Mucosa of stomach (tissue), 1 donor: ENCODE measurements at regions not wholly inside any gene's neighbourhood (a gene's known extent, or its start where the extent isn't known, plus 50 kb on each side); places are given as distances from the start of the nearest gene placed in this dataset.

Source experiments
- H3K27me3 ChIP-seq: one replicate; pipeline ENCODE4 v1.7.0; 2013; ENCODE audit warnings: mild to moderate bottlenecking, low read length; ENCODE audit not compliant: control insufficient read depth, insufficient read depth
- H3K36me3 ChIP-seq: one replicate; pipeline ENCODE4 v1.7.0; 2013; ENCODE audit warnings: low read length; ENCODE audit not compliant: control insufficient read depth, insufficient read depth
- H3K4me1 ChIP-seq: one replicate; pipeline ENCODE4 v1.7.0; 2013; ENCODE audit warnings: mild to moderate bottlenecking, low read length; ENCODE audit not compliant: control insufficient read depth, insufficient read depth
- H3K4me3 ChIP-seq: one replicate; pipeline ENCODE4 v1.7.0; 2013; ENCODE audit warnings: low read length
- H3K9ac ChIP-seq: one replicate; pipeline ENCODE4 v1.7.0; 2013; ENCODE audit warnings: mild to moderate bottlenecking, low read length, moderate library complexity
- H3K9me3 ChIP-seq: one replicate; pipeline ENCODE4 v1.7.0; 2013; ENCODE audit warnings: mild to moderate bottlenecking, low read length, moderate library complexity; ENCODE audit not compliant: control insufficient read depth
- donor health status: Pancreatic carcinoma.

DNA sequence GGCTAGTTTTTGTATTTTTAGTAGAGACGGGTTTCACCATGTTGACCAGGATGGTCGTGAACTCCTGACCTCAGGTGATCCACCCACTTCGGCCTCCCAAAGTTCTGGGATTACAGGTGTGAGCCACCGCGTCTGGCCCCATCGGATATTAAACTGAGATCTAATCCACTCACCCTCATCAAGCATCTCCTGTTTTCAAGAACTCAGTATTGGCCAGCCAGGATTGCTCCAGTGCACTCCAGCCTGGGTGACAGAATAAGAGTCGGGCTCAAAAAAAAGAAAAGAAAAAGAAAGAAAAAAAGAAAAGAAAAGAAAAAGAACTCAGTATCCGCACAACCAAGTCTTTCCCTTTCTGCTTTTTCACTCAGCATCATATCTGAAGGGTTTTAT, 167.6 kb downstream of the OR13H1 start:
- H3K9ac ChIP-seq: no peak overlapping the region
- H3K4me3 ChIP-seq: no peak overlapping the region
- H3K4me1 ChIP-seq: no peaks in the 10 kb centered on the region
- H3K9me3 ChIP-seq: no peaks in the 10 kb centered on the region
- H3K27me3 ChIP-seq: no peaks in the 10 kb centered on the region
- no peaks in the 10 kb centered on the region for H3K36me3 ChIP-seq

DNA sequence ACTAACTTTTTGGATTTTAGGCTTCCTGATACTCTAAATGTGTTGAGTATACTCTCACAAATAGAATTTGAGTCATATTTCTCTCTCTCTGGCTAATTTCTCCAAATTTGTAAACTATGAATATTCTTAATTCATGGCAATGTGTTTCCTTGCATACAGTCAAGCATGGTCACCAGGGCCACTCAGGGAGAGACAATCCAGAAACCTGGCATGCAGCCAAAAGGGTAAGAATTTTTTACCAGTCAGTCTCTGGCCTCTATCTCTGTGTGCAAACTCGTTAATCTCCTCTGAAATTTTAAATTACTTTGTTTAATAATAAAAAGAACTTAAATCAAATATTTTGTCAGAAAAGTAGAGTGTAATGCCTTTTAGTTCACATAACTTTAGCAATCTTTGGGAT, 179.8 kb downstream of the OR13H1 start:
- Histone ChIP-seq H3K9ac (no peak overlapping the region), H3K36me3 (no peaks in the 10 kb centered on the region), H3K9me3 (no peaks in the 10 kb centered on the region), H3K27me3 (no peaks in the 10 kb centered on the region), H3K4me3 (no peak overlapping the region), H3K4me1 (no peaks in the 10 kb centered on the region)

DNA sequence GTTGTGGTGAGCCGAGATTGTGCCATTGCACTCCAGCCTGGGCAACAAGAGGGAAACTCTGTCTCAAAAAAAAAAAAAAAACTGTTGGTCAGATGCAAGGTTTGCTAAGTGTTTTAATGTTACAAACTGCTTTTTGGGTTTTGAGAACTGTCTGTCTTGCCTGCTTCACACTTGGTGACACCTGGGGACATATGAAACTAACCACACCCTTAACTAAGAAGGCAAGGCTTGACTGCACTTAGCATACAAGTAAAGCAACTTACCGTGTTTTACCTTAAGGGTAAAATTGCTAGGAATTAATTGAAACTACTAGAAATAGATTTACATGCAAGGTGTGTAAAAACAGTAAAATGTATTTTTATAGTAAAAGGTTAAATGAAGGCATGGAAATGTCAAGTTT, 180.4 kb downstream of the OR13H1 start:
- Histone ChIP-seq H3K9ac (no peak overlapping the region), H3K9me3 (no peaks in the 10 kb centered on the region), H3K4me3 (no peak overlapping the region), H3K27me3 (no peaks in the 10 kb centered on the region), H3K36me3 (no peaks in the 10 kb centered on the region), H3K4me1 (no peaks in the 10 kb centered on the region)

DNA sequence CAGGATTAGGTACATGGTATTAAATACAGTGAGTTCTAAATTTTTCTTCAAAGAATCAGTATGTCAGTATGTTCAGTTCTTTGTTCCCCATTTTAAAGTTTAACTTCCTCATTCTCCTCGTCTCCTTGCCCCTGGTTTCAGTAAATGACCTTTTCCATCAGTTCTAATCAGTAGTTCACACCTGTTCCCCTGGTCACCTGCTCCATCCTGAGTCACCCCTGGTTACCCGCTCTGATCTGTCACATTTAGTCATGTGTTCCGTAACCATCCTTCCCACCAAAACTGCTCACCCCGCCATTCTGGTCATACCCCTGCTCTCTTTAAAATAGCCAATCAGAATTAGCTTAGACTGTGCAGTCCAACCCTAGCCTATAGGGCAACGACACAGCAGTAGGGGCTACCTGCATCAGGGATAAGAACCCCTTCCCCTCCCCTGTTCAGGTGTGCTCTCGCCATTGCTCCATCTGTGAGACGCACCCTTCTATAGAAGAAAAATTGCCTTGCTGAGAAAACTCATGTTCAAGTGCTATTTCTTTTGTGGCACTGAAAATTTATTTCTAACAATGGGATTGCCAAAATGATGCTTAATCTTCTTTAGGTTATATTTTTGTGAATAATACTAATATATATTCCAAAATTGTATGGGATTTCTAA, 181.3 kb downstream of the OR13H1 start:
- no peaks in the 10 kb centered on the region for H3K36me3 ChIP-seq
- H3K27me3 ChIP-seq: no peaks in the 10 kb centered on the region
- no peaks in the 10 kb centered on the region for H3K4me1 ChIP-seq

DNA sequence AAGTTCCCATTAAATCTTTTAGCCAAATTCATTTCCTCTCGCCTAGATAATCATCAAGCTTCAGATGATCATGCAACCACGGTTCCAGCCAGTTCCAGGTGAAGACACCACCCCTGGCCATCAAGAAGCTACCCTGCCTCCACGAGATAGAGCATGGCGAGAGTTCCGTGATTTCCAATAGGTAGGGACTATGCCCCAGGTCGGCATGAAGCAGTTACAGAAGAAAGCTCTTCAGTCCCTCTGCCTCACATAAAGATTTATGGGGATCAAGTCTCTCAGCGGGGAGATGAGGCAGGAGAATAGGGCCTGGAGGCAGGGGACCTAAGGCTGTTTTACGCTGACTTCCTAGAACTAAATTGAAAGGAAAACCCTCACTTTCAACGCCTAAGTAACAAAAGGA, 183.9 kb downstream of the OR13H1 start:
- no peaks in the 10 kb centered on the region for H3K4me1 ChIP-seq
- H3K9ac ChIP-seq: no peak overlapping the region
- no peak overlapping the region for H3K4me3 ChIP-seq
- no peaks in the 10 kb centered on the region for H3K27me3 ChIP-seq
- no peaks in the 10 kb centered on the region for H3K36me3 ChIP-seq
- H3K9me3 ChIP-seq: no peaks in the 10 kb centered on the region

More for the DNA sequence above, 181.3 kb downstream of the OR13H1 start:
- no peak overlapping the region for H3K9ac ChIP-seq
- H3K4me3 ChIP-seq: no peak overlapping the region
- H3K9me3 ChIP-seq: no peaks in the 10 kb centered on the region

DNA sequence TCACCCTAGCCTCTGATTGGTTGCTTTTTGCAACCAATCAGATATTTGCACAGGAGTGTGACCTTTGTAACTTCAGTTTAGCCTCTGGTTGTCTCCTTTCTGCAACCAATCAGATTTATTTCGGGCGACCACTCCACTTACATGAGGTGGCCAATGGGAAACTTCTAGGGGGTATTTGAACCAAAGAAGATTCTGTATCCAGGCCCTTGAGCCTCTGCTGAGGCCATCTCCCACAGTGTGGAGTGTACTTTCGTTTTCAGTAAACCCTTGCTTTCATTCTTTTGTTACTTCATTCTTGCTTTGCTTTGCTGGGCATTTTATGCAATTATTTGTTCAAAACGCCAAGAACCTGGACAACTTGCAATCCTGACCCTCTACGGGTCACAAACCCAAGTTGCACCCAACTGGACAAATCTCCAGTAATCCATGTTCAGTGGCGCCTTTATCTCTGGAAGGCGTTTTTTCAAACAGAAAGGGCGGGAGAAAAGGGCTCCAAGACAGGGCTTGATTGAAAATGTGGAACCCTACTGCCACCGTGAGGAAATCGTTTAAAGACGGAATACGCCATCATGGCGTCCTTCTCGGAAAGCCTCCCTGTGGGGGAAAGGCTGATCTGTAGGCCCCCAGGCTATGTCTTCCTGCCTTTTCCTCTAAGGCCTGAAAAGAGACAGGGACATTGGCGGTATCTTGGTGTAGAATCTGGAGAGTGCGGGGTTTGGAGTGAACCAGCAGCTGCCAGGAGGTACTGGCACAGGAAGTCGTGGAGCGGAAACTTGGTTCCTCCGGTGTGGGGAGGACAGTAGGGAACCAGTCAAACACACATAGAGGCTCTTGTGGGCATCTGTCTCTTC, 184.6 kb downstream of the OR13H1 start:
- Histone ChIP-seq H3K9me3 (no peaks in the 10 kb centered on the region), H3K36me3 (no peaks in the 10 kb centered on the region), H3K9ac (no peak overlapping the region), H3K4me1 (no peaks in the 10 kb centered on the region), H3K4me3 (no peak overlapping the region), H3K27me3 (no peaks in the 10 kb centered on the region)

DNA sequence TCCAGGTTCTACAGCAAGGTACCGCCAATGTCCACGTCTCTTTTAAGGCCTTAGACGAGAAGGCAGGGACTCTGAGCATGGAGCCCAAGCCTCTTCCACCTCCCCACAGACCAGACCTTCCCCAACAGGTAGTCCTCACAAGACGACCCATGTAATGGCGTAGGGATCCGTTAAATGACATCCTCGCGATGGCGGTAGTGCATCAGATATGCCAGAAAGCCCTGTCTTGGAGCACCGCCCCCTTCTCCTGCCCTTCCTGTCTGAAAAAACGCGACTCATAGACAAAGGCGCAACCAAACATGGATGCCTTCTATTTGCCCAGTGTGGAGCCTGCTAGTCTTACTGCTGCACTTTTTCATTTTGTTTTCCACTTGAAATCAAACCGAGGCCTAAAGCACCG, 185.4 kb downstream of the OR13H1 start:
- Histone ChIP-seq H3K36me3 (no peaks in the 10 kb centered on the region), H3K27me3 (no peaks in the 10 kb centered on the region), H3K4me3 (no peak overlapping the region), H3K9ac (no peak overlapping the region), H3K4me1 (no peaks in the 10 kb centered on the region), H3K9me3 (no peaks in the 10 kb centered on the region)

DNA sequence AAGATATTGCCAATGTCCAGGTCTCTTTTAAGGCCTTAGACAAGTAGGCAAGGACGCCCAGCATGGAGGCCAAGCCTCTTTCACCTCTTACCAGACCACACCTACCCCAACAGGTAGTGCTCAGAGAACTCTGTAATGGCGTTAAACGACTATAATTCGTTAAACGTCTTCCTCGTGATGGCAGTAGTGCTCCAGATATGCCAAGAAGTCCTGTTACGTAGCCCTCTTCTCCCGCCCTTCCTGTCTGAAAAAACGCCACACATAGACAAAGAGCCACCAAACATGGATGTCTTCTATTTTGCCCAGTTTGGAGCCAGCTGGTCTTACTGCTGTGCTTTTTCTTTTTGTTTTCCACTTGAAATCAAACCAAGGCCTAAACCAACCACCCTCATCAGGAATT, 190.7 kb downstream of the OR13H1 start:
- Histone ChIP-seq H3K9ac (no peak overlapping the region), H3K27me3 (no peaks in the 10 kb centered on the region), H3K36me3 (no peaks in the 10 kb centered on the region), H3K4me3 (no peak overlapping the region), H3K9me3 (no peaks in the 10 kb centered on the region), H3K4me1 (no peaks in the 10 kb centered on the region)

DNA sequence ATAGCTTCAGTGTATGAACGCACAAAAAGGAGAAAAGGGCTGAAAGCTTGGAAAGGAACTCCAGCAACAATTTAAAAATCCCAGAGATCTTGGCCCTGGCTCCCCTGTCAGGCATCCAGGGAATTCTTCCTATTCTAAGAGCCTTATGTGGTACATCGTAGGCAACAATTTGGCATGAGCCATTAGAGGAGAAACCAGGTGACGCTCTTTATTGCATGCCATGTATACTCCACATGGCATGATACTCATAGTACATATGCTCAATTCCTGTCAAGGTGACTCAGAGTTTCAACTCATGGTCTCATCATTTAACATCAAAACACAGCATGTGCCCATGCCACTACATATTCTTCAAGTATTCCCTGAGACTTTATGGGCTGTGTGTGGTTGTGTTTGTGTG, 191.3 kb downstream of the OR13H1 start:
- Histone ChIP-seq H3K9me3 (no peaks in the 10 kb centered on the region), H3K4me1 (no peaks in the 10 kb centered on the region), H3K9ac (no peak overlapping the region), H3K4me3 (no peak overlapping the region), H3K36me3 (no peaks in the 10 kb centered on the region), H3K27me3 (no peaks in the 10 kb centered on the region)

DNA sequence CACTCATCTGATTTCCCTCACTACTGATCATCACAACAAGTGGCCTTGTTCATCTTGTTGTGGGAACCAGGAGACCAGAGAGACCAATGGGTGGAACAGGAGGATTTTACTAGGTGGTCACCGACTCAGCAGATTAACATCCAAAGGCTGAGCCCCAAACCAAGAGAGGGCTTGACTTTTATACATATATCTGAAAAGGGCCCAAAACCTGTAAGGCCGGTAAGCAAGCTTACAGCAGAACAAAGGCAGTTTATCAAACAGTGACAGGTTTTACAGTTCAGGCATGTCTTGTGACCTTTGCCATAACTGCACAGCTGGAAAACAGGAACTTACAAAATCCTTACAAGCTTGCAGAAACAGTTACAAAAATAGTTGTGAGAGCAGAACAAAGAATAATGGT, 195.9 kb downstream of the OR13H1 start:
- Histone ChIP-seq H3K36me3 (no peaks in the 10 kb centered on the region), H3K4me1 (no peaks in the 10 kb centered on the region), H3K27me3 (no peaks in the 10 kb centered on the region), H3K9ac (no peak overlapping the region), H3K4me3 (no peak overlapping the region), H3K9me3 (no peaks in the 10 kb centered on the region)

DNA sequence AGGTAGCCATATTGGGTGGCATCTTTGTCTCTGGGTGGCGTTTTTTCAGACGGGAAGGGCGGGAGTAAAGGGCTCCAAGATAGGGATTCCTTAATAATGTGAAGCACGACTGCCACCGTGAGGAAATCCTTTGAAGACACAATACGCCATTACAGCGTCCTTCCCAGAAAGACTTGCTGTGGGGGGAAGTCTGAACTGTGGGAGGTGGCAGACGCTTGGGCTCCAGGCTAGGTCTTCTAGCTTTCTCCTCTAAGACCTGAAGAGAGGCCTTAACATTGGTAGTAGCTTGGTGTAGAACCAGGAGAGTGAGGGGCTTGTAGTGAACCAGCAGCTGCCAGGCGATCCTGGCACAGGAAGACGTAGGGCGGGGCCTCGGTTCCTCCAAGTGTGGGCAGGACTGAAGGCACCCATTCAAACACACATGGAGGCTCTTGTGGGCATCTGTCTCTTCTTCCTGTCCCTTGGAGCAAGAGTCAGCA, 197.3 kb downstream of the OR13H1 start:
- no peaks in the 10 kb centered on the region for H3K4me1 ChIP-seq
- H3K27me3 ChIP-seq: no peaks in the 10 kb centered on the region
- H3K4me3 ChIP-seq: no peak overlapping the region
- H3K9me3 ChIP-seq: no peaks in the 10 kb centered on the region
- H3K9ac ChIP-seq: no peak overlapping the region
- H3K36me3 ChIP-seq: no peaks in the 10 kb centered on the region

DNA sequence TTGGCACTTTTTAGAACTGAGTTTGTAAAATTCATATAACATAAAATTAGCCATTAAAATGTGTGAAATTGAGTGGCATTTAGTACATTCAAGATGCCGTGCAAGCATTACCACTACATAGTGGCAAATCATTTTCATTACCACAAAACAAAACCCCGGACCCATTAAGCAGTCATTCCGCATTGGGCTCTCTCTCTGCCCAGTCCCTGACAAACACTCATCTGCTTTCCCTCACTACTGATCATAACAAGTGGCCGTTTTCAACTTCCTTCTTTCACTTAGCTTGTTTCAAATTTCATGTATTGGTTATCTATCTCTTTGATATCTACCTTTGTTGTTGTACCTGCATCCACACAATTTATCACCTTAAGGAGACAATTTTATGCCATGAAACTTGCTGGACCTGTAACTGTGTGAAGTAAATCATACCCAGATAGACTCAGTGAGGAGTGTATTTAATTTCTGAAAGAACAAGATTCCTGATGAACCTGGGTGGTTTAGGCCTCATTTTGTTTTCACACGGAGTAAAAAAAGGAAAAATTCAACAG, 202.1 kb downstream of the OR13H1 start:
- Histone ChIP-seq H3K9me3 (no peaks in the 10 kb centered on the region), H3K4me3 (no peak overlapping the region), H3K27me3 (no peaks in the 10 kb centered on the region), H3K36me3 (no peaks in the 10 kb centered on the region), H3K9ac (no peak overlapping the region), H3K4me1 (no peaks in the 10 kb centered on the region)
